HEK293T (cell line): ENCODE measurements at regions not wholly inside any gene's neighbourhood (a gene's known extent, or its start where the extent isn't known, plus 50 kb on each side); places are given as distances from the start of the nearest gene placed in this dataset.

ENCODE experiments used
- CTCF ChIA-PET: fragments of 350-600 bp; formaldehyde crosslinking; extraction: SDS; loops from one replicate; lab custom pipeline; 2021; ENCODE audit warnings: antibody characterized with exemption, inconsistent platforms; lab: Yijun Ruan, JAX
- POLR2A ChIA-PET: fragments of 350-600 bp; formaldehyde crosslinking; extraction: SDS; loops from one replicate; lab custom pipeline; 2020; ENCODE audit warnings: antibody characterized with exemption, inconsistent platforms; lab: Yijun Ruan, JAX
- DNase-seq: peaks from one replicate; pipeline ENCODE4 v3.0.0; 2012; ENCODE audit warnings: mixed read lengths; ENCODE audit errors: extremely low spot score
- ARNT ChIP-seq: fragments of 450-650 bp; IDR thresholded peaks from 2 replicates; pipeline ENCODE4 v1.6.1; 2017; ENCODE audit warnings: mild to moderate bottlenecking
- BHLHE40 ChIP-seq: fragments of 450-650 bp; IDR thresholded peaks from 2 replicates; pipeline ENCODE4 v1.6.1; 2016; ENCODE audit warnings: mild to moderate bottlenecking, moderate library complexity, borderline replicate concordance
- CTBP1 ChIP-seq: fragments of 450-650 bp; IDR thresholded peaks from 2 replicates; pipeline ENCODE4 v1.6.1; 2016; ENCODE audit warnings: borderline replicate concordance
- ELF4 ChIP-seq: fragments of 450-650 bp; IDR thresholded peaks from 2 replicates; pipeline ENCODE4 v1.6.1; 2017; ENCODE audit warnings: antibody characterized with exemption
- FOXA1 ChIP-seq: fragments of 450-650 bp; IDR thresholded peaks from 2 replicates; pipeline ENCODE4 v1.6.1; 2016; ENCODE audit warnings: mild to moderate bottlenecking
- FOXK2 ChIP-seq: fragments of 450-650 bp; IDR thresholded peaks from 2 replicates; pipeline ENCODE4 v1.6.1; 2016; ENCODE audit warnings: mild to moderate bottlenecking
- FOXM1 ChIP-seq: fragments of 450-650 bp; IDR thresholded peaks from 2 replicates; pipeline ENCODE4 v1.6.1; 2017; ENCODE audit warnings: mild to moderate bottlenecking, borderline replicate concordance
- HDGF ChIP-seq: fragments of 450-650 bp; IDR thresholded peaks from 2 replicates; pipeline ENCODE4 v1.6.1; 2017; ENCODE audit warnings: antibody characterized with exemption, borderline replicate concordance
- L3MBTL2 ChIP-seq: fragments of 450-650 bp; conservative IDR thresholded peaks from 2 replicates; pipeline ENCODE4 v1.6.1; 2016; ENCODE audit warnings: mild to moderate bottlenecking
- LEF1 ChIP-seq: fragments of 450-650 bp; IDR thresholded peaks from 2 replicates; pipeline ENCODE4 v1.6.1; 2017; ENCODE audit warnings: mild to moderate bottlenecking, borderline replicate concordance
- NFRKB ChIP-seq: fragments of 450-650 bp; IDR thresholded peaks from 2 replicates; pipeline ENCODE4 v1.6.1; 2016; ENCODE audit warnings: mild to moderate bottlenecking, moderate library complexity
- SP1 ChIP-seq: fragments of 450-650 bp; IDR thresholded peaks from 2 replicates; pipeline ENCODE4 v1.6.1; 2017
- SUZ12 ChIP-seq: fragments of 450-650 bp; IDR thresholded peaks from 2 replicates; pipeline ENCODE4 v1.6.1; 2016; ENCODE audit warnings: mild to moderate bottlenecking
- TARDBP ChIP-seq: fragments of 450-650 bp; IDR thresholded peaks from 2 replicates; pipeline ENCODE4 v1.6.1; 2016
- ZNF384 ChIP-seq: fragments of 450-650 bp; IDR thresholded peaks from 2 replicates; pipeline ENCODE4 v1.6.1; 2016
- TF ChIP-seq, protein P1 (sequence below): fragments of 450-650 bp; IDR thresholded peaks from 2 replicates; pipeline ENCODE4 v1.6.1; 2016

DNA sequence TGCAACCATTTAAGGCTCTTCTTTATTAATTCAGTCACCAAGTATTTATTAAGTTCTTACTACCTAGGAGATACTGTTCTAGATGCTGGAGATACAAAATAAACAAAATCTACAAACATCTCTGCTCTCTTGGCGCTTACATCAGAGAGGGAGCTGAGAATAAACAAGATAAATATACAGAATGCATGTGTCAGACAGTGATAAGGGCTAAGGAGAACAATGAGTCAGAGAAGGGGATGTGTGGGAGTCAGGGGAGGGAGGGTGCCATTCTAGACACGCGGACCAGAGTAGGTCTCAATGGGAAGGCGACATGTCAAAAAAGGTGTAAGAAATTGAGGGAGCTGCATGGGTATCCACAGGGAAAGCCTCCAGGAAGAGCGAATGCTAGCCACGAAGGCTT lies 393.2 kb downstream of the RWDD3 start:
- DNase-seq = no peak

DNA sequence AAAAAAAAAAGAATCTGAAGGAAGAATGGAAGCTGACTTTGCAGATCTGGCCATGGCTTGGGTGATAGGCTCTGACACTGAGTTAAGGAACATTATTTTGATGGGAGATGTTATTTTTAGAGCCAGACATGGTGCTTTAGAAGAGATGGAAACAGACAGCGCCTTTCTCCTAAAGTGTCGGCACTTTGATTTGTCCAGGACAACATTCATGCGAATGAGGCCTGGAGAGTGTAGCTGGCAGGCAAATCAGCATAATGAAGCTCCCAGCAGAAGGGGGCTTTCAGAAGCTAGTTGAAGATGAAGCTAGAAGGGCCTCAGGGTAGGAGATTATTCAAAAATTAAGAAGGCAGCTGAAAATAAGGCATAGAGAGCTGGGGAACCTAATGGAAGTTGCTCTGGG lies 397.7 kb downstream of the RWDD3 start:
- ChIA-PET CTCF (no interaction called here), POLR2A (no interaction called here)
- DNase-seq = no peak
- TF ChIP-seq FOXK2 = no peak
- TF ChIP-seq, protein P1, sequence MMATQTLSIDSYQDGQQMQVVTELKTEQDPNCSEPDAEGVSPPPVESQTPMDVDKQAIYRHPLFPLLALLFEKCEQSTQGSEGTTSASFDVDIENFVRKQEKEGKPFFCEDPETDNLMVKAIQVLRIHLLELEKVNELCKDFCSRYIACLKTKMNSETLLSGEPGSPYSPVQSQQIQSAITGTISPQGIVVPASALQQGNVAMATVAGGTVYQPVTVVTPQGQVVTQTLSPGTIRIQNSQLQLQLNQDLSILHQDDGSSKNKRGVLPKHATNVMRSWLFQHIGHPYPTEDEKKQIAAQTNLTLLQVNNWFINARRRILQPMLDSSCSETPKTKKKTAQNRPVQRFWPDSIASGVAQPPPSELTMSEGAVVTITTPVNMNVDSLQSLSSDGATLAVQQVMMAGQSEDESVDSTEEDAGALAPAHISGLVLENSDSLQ = no peak
- no peak for TF ChIP-seq NFRKB
- no peak for TF ChIP-seq FOXA1

More for the DNA sequence above, 393.2 kb downstream of the RWDD3 start:
- CTCF ChIA-PET = no interaction called here
- POLR2A ChIA-PET = no interaction called here
- no peak for TF ChIP-seq NFRKB
- no peak for TF ChIP-seq FOXK2
- TF ChIP-seq TARDBP = no peak
- no peak for TF ChIP-seq L3MBTL2
- no peak for TF ChIP-seq FOXA1

DNA sequence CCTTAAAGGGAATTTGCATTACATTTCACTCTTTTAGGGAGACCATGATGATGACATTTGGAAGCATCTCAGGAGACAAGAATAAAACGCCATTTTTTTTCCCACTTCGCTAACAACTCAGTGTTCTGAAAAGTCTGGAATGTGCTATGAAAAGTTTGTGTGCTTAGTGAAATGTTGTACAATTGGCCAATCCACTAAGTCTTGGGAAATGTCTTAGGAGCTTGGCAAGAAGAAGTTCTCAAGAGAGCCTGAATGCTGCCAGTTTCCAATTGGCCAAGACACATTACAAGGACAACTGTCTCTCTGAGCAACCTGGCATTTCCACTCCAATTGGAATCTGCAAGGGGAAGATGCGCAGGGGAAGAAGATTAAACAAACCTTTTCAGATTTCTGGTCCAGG lies 401.8 kb downstream of the RWDD3 start:
- ChIA-PET CTCF (no interaction called here), POLR2A (no interaction called here)
- DNase-seq = no peak
- no peak for TF ChIP-seq FOXM1
- TF ChIP-seq BHLHE40 = no peak
- TF ChIP-seq FOXK2 = no peak
- TF ChIP-seq ARNT = no peak
- no peak for TF ChIP-seq CTBP1
- no peak for TF ChIP-seq HDGF
- no peak for TF ChIP-seq TARDBP
- TF ChIP-seq L3MBTL2 = no peak
- no peak for TF ChIP-seq SP1
- no peak for TF ChIP-seq NFRKB
- TF ChIP-seq SUZ12 = no peak
- TF ChIP-seq ELF4 = no peak
- no peak for TF ChIP-seq ZNF384
- TF ChIP-seq FOXA1 = no peak
- TF ChIP-seq LEF1 = no peak
- TF ChIP-seq, protein P1 = no peak

DNA sequence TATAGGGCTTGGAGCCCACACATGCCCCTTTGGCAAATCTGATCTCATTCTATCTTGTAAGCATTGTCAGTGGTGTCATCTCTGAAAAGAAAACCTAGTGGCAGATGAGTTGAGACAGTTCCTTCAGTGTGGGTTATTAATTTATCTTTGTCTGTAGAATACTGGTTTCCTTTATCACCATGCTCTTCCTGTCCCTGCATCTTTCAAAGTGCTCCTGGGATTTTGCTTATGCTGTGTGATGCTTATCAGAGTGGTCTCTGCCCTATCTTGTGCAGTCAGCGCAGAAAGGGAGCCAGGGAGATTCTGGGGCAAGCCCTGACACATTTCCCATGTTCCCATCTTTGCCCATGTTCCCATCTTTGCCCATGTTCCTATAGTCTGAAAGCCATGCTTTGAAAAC lies 402.9 kb downstream of the RWDD3 start:
- POLR2A ChIA-PET = no interaction called here
- TF ChIP-seq HDGF (no peak), FOXM1 (no peak), L3MBTL2 (no peak), SUZ12 (no peak), CTBP1 (no peak), ELF4 (no peak), ARNT (no peak)
- CTCF ChIA-PET = no interaction called here
- no peak for DNase-seq

DNA sequence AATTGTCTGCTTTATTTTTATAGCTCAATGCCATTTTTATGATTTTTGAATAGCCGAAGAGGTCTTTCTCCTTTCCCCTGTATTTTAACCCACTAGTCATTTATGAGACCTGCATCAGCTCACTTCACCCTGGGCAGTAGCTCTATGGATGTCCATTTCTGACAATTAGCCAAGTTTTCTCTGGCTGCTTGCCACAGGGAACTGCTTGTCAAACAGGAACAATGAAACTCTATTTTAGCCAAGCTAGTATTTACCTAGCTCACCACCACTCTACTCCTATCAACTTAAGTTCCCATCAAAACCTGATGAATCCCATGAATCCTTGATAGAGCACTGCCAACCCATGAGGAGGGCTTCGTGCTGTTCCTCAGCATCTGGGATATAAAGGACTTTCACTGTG lies 406.7 kb downstream of the RWDD3 start:
- DNase-seq = no peak
- POLR2A ChIA-PET = no interaction called here
- TF ChIP-seq LEF1 (no peak), ARNT (no peak), L3MBTL2 (no peak), FOXM1 (no peak), CTBP1 (no peak), SUZ12 (no peak), SP1 (no peak), NFRKB (no peak), FOXA1 (no peak), ELF4 (no peak), FOXK2 (no peak), ZNF384 (no peak), HDGF (no peak), BHLHE40 (no peak), TARDBP (no peak)
- TF ChIP-seq, protein P1 = no peak
- CTCF ChIA-PET = no interaction called here

DNA sequence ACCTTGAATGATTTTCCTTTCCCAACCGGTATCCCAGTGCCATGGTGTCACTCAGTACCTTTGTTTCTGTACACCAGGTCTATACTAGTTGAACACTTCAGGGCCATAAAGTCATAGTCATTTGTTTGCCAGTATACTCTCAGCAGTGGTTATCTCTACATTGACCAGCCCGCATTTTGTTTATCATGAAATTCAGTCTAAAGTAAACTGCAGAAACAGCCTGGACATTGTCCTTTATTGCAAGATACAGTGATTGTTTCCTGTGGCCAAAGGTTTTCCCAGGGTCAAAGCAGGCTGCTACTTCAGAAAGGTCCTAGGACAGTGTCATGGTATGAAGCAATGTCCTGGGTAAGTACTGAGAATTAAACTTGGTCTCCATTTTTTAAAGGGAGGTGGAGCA lies 407.4 kb downstream of the RWDD3 start:
- CTCF ChIA-PET = no interaction called here
- DNase-seq = no peak
- TF ChIP-seq BHLHE40 (no peak), ZNF384 (no peak), NFRKB (no peak), CTBP1 (no peak), SP1 (no peak), FOXM1 (no peak), ARNT (no peak), TARDBP (no peak)
- TF ChIP-seq, protein P1 = no peak
- POLR2A ChIA-PET = no interaction called here
